HFF-Myc (cell line): ENCODE measurements at regions not wholly inside any gene's neighbourhood (a gene's known extent, or its start where the extent isn't known, plus 50 kb on each side); places are given as distances from the start of the nearest gene placed in this dataset.

Source experiments
- DNase-seq: peaks from one replicate; pipeline ENCODE4 v3.0.0-alpha.2; 2011; ENCODE audit warnings: low read depth; ENCODE audit errors: extremely low read depth
- H3K4me3 ChIP-seq: replicated peaks from 2 replicates; pipeline ENCODE4 v1.5.1; 2011; ENCODE audit warnings: low read depth, mild to moderate bottlenecking, control low read depth, low read length
- TF ChIP-seq, protein P1 (sequence below): IDR thresholded peaks from 2 replicates; pipeline ENCODE4 v1.5.1; 2012; ENCODE audit warnings: mild to moderate bottlenecking, low read depth, low read length, control low read depth; ENCODE audit errors: missing control alignments

GRCh38 chr11:92306966-92307510 lies 82.4 kb downstream of the FAT3 start:
- TF ChIP-seq, protein P1, sequence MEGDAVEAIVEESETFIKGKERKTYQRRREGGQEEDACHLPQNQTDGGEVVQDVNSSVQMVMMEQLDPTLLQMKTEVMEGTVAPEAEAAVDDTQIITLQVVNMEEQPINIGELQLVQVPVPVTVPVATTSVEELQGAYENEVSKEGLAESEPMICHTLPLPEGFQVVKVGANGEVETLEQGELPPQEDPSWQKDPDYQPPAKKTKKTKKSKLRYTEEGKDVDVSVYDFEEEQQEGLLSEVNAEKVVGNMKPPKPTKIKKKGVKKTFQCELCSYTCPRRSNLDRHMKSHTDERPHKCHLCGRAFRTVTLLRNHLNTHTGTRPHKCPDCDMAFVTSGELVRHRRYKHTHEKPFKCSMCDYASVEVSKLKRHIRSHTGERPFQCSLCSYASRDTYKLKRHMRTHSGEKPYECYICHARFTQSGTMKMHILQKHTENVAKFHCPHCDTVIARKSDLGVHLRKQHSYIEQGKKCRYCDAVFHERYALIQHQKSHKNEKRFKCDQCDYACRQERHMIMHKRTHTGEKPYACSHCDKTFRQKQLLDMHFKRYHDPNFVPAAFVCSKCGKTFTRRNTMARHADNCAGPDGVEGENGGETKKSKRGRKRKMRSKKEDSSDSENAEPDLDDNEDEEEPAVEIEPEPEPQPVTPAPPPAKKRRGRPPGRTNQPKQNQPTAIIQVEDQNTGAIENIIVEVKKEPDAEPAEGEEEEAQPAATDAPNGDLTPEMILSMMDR = no peak
- no peak for DNase-seq
- no peak overlapping the region for H3K4me3 ChIP-seq

- H3K4me3 ChIP-seq = no peak overlapping the region
- TF ChIP-seq, protein P1 = no peak
- no peak for DNase-seq
Measured at GRCh38 chr11:92308366-92308765, 83.7 kb downstream of the FAT3 start.

DNA sequence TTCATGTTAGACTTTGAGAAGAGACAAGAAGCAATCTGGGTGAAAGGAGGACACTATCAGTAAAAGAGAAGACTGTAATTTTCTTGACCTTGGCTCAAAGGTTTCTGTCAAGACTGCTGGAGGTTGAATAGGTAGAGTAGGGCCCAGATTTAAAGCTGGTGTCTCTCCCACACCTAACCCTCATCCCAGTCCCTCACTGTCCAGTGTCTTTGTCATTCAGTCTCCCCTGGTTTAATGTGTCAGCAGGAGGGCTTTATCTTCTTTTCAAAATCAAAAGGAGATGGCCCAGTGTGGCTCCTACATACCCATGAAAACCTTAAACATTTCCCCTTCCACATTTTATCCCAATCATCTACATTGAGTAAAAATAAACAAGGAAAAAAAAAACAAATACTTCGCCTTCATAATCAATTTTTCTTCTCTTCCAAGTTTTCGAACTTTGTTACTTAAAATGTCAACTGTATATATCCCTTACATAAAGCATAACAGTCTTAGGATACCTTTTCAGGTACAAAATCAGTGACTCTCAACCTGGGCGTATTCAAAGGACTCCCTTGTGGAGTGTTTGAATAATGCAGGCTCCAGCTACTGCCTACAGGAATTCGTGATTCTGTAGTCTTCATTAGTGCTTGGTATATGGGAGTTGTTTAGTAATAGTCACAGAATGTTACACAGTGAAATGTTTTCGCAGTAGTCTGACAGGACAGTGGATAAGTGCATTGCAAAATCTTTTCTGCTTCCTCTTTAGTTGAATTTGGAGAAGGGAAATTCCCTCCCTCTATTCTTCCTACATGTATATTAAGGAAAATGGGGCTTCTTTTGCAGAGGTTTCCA lies 87.2 kb downstream of the FAT3 start:
- H3K4me3 ChIP-seq = no peak overlapping the region
- no peak for DNase-seq
- TF ChIP-seq, protein P1 = no peak

GRCh38 chr11:92313784-92314183 lies 89.2 kb downstream of the FAT3 start:
- H3K4me3 ChIP-seq = no peak overlapping the region
- TF ChIP-seq, protein P1 = no peak
- no peak for DNase-seq

DNA sequence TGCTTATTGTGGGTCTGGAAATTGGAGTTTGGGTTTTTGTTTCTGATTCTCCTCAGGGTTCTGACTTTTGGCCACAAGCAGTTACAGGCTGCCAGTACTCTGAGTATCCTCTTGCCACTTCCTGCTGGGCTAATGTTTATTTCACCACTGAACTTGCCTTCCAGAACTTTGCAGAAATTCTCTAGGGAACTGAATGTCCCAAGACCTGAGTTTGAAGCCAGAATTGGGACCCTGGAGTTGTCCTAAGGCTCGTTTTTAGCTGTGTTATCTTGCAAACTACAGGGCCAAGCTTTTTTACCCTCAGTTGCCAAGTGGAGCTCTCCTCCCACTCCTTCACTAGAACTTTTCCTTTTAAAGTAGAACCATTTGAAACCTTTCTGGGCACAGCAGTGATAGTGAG lies 89.9 kb downstream of the FAT3 start:
- H3K4me3 ChIP-seq = no peak overlapping the region
- TF ChIP-seq, protein P1 = no peak
- DNase-seq = no peak

- H3K4me3 ChIP-seq = no peak overlapping the region
- no peak for DNase-seq
- TF ChIP-seq, protein P1 = no peak
Measured at GRCh38 chr11:92316106-92316809, 91.6 kb downstream of the FAT3 start.
